GM21723 (cell line): ENCODE measurements at regions not wholly inside any gene's neighbourhood (a gene's known extent, or its start where the extent isn't known, plus 50 kb on each side); places are given as distances from the start of the nearest gene placed in this dataset.

Experiments used
- ATAC-seq: cut with Tn5 transposase; IDR thresholded peaks from one replicate; pipeline ENCODE4 v1.9.1; 2021; ENCODE audit warnings: mild to moderate bottlenecking, moderate library complexity; ENCODE audit not compliant: unreplicated experiment

- ATAC-seq = no peak
Observed at GRCh38 chr7:12741951-12742575, 54.6 kb downstream of the ARL4A start.

GRCh38 chr7:12746211-12746610 is 58.8 kb downstream of the ARL4A start:
- ATAC-seq = no peak

- ATAC-seq = no peak
Observed at GRCh38 chr7:12747687-12748306, 60.4 kb downstream of the ARL4A start.

GRCh38 chr7:12749069-12749468 is 61.6 kb downstream of the ARL4A start:
- no peak for ATAC-seq

- no peak for ATAC-seq
Observed at GRCh38 chr7:12749746-12750145, 62.3 kb downstream of the ARL4A start.

GRCh38 chr7:12751764-12752163 is 64.3 kb downstream of the ARL4A start:
- no peak for ATAC-seq

GRCh38 chr7:12754179-12754578 is 66.7 kb downstream of the ARL4A start:
- ATAC-seq = no peak

GRCh38 chr7:12756821-12757220 is 69.4 kb downstream of the ARL4A start:
- no peak for ATAC-seq

GRCh38 chr7:12757443-12757842 is 70.0 kb downstream of the ARL4A start:
- no peak for ATAC-seq

- ATAC-seq = no peak
Observed at GRCh38 chr7:12759151-12759550, 71.7 kb downstream of the ARL4A start.

GRCh38 chr7:12761111-12761510 is 73.7 kb downstream of the ARL4A start:
- ATAC-seq = no peak

- no peak for ATAC-seq
Observed at GRCh38 chr7:12761691-12762090, 74.3 kb downstream of the ARL4A start.

- no peak for ATAC-seq
Observed at GRCh38 chr7:12764458-12764891, 77.0 kb downstream of the ARL4A start.

GRCh38 chr7:12765431-12766100 is 78.1 kb downstream of the ARL4A start:
- ATAC-seq = no peak

GRCh38 chr7:12766416-12766815 is 79.0 kb downstream of the ARL4A start:
- no peak for ATAC-seq

- ATAC-seq = no peak
Observed at GRCh38 chr7:12768948-12769347, 81.5 kb downstream of the ARL4A start.

GRCh38 chr7:12769444-12769843 is 82.0 kb downstream of the ARL4A start:
- ATAC-seq = no peak

GRCh38 chr7:12770227-12770975 is 83.0 kb downstream of the ARL4A start:
- ATAC-seq = no peak

GRCh38 chr7:12771378-12771877 is 84.0 kb downstream of the ARL4A start:
- no peak for ATAC-seq

- no peak for ATAC-seq
Observed at GRCh38 chr7:12772768-12773167, 85.3 kb downstream of the ARL4A start.

- no peak for ATAC-seq
Observed at GRCh38 chr7:12777257-12777656, 89.8 kb downstream of the ARL4A start.
